Fibroblast of the aortic adventitia (primary cell): ENCODE measurements at regions not wholly inside any gene's neighbourhood (a gene's known extent, or its start where the extent isn't known, plus 50 kb on each side); places are given as distances from the start of the nearest gene placed in this dataset.

Source experiments
- DNase-seq: peaks from one replicate; pipeline ENCODE4 v3.0.0-alpha.2; 2010; ENCODE audit warnings: low read depth
- H3K4me3 ChIP-seq: 2 replicates; pipeline ENCODE4 v1.5.1; 2011; ENCODE audit warnings: low read depth, mild to moderate bottlenecking, control low read depth, low read length, moderate library complexity
- TF ChIP-seq, protein P1 (sequence below): IDR thresholded peaks from 2 replicates; pipeline ENCODE4 v1.5.1; 2011; ENCODE audit warnings: mild to moderate bottlenecking, low read length, control low read depth, inconsistent platforms; ENCODE audit not compliant: insufficient read depth

DNA sequence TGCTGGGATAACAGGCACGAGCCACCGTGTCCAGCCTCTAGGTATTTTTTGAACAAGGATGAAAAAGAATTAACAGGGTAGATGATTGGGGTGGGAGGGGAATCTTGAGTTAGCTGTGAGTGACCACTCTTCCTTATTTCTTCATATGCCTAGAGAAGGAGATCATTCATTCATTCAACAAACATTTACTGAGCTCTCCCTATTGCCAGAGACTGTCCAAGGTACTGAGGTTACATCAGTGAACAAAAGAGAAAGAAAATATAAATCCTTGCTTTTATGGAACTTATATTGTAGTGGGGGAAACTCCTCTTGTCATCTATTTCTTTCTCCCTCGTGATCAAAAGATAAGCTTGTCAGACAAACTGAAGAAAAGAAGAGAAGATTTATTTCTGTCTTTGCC, 62.9 kb downstream of the S1PR1 start:
- no peak overlapping the region for H3K4me3 ChIP-seq
- DNase-seq, result no peak
- TF ChIP-seq, protein P1, sequence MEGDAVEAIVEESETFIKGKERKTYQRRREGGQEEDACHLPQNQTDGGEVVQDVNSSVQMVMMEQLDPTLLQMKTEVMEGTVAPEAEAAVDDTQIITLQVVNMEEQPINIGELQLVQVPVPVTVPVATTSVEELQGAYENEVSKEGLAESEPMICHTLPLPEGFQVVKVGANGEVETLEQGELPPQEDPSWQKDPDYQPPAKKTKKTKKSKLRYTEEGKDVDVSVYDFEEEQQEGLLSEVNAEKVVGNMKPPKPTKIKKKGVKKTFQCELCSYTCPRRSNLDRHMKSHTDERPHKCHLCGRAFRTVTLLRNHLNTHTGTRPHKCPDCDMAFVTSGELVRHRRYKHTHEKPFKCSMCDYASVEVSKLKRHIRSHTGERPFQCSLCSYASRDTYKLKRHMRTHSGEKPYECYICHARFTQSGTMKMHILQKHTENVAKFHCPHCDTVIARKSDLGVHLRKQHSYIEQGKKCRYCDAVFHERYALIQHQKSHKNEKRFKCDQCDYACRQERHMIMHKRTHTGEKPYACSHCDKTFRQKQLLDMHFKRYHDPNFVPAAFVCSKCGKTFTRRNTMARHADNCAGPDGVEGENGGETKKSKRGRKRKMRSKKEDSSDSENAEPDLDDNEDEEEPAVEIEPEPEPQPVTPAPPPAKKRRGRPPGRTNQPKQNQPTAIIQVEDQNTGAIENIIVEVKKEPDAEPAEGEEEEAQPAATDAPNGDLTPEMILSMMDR, result no peak

DNA sequence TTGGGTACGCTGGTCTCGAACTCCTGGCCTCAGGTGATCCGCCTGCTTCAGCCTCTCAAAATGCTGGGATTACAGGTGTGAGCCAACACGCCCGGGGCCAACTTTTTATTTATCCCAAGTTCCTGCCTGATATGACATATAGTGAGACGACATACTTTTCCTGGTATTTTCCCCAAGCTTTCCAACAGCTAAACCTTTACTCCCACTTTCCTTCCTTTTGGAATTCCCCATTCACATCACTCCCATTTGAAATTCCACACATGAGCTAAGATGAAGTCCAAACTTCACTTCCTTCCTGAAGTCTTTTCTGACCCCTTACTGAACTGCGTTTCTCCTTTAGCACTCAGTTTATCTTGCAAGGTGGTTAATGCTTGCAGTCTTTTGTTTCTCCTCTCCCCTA, 64.1 kb downstream of the S1PR1 start:
- no peak overlapping the region for H3K4me3 ChIP-seq
- DNase-seq, result no peak
- TF ChIP-seq, protein P1, result no peak

DNA sequence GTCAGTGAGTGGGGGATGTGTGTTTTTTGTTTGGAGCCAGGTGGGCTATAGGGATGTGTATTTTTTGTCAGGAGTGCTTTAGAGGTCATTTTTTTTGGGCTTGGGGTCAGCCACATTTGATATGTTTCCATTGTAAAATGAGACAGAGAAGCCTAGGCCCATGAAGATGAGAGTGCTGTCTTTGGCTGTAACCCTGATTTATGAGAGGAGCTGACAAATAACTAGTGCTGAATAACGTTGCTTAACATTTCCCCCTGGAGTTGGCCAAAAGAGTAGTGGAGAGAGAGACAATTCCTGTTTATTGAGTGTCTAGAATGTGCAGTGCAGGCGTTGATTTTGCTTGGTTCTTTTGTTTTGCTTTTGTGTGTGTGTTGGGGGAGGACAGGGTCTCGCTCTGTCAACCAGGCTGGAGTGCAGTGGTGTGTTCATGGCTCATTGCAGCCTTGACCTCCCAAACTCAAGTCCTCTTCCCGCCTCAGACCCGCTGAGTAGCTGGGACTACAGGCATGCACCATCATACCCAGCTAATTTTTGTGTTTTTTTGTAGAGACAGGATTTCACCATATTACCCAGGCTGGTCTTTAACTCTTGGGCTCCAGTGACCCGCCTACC, 64.7 kb downstream of the S1PR1 start:
- TF ChIP-seq, protein P1, result no peak
- no peak overlapping the region for H3K4me3 ChIP-seq
- no peak for DNase-seq

DNA sequence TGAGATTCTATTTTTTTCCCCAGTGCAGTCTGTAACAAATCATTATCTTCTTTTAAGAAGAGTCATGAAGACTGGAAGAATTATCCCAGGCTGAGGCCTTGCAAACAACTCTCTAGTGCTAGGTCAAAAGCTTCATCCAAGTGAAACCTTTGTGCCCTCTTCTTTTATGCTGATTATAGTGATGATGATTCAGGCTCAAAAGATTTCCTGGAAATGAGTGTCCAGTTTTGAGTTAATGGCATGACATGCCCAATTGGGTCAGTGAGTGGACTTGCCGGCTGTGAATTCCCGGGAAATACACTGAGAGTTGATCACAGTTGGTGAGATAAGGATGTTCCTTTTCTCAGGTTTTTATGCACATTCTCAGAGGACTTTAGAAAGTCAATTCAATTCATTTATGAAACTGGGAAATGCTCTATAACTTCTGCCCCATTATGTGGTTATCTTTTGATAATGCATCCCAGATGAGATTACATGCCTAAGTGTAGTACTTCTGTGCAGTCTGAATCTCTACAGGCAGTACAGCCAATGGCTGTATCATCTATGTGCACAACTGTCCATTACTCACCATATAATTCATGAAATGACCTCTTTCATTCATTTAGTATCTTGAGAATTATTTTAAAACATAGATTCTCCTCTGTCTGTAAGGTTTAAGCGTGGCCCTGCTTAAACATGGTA, 66.2 kb downstream of the S1PR1 start:
- H3K4me3 ChIP-seq, result no peak overlapping the region
- peak; percentile 45 for DNase-seq
- TF ChIP-seq, protein P1, result no peak

DNA sequence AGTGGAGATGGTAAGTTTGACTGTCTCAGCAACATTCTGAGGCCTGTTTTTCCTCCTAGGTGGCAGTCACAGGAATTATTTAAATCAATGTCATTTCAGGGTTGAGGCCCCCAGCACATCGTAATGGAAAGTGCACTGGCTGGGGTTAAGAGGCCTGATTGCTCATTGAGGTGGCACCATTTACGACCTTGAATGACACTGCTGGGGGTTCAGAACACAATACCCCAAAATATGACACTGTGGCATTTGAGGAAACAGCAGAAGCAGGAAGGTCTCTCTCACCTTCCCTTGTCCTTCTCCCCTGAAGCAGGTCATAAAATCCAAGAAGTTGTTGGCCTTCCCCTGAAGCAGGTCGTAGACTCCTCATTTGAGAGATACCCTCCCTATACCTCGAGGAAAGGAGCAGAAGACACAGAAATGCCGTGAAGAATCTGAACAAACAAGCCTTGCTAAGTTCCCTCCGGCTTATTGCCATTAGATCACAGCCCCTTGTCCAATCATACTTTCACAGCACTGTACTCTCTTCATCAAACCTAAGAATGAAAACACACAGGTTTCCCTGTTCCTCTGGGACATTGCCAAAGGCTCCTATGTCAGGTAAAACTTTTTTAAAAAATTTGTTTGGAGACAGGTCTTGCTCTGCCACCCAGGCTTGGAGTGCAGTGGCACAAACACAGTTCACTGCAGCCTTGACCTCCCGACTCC, 71.3 kb downstream of the S1PR1 start:
- no peak for DNase-seq
- no peak overlapping the region for H3K4me3 ChIP-seq
- TF ChIP-seq, protein P1, result no peak

DNA sequence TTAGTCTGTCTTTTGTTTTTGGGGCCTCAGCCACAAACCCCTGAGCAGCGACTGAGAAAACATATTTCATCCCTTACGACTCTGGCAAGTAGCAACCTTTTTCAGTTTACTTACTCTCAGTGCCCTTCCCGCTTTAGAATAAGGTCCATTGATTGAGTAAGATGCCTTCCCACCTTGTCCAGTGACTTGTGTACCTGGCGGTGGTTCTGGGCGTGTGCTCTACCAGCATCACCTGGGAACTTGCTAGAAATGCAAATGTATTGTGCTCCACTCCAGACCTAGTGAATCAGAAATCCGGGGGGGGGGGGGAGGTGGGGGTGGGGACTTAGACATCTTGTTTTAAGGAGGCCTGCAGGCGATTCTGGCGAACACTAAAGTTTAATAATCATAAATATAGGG, 72.1 kb downstream of the S1PR1 start:
- H3K4me3 ChIP-seq, result no peak overlapping the region
- no peak for DNase-seq
- TF ChIP-seq, protein P1, result no peak
